DMS114 treated with DMSO at 0.1 percent for 48 hours (cell line): ENCODE measurements at regions not wholly inside any gene's neighbourhood (a gene's known extent, or its start where the extent isn't known, plus 50 kb on each side); places are given as distances from the start of the nearest gene placed in this dataset.

ENCODE experiments used
- DNase-seq: peaks from one replicate; lab custom pipeline; 2025; ENCODE audit not compliant: unreplicated experiment; lab: John Stamatoyannopoulos, UW

DNA sequence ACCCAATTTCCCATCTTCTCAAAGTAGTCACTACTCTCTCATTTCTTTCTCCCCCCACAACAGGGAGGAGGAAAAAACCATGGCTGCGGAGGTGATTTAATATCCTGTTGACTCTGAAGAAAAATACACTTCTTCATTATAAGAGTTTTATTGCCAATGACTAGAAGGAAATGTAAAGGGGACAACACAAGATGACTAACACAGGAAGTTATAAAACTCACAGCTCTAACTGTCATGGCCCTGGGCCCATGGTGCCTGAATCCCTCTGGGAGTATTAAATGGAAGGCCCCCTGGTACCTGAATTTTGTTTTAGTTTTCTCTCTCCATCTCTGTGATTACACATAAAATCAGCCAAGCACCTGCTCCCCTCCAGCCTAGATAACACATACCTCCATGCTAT lies 352.8 kb upstream of the FAT3 start:
- DNase-seq: no peak

DNA sequence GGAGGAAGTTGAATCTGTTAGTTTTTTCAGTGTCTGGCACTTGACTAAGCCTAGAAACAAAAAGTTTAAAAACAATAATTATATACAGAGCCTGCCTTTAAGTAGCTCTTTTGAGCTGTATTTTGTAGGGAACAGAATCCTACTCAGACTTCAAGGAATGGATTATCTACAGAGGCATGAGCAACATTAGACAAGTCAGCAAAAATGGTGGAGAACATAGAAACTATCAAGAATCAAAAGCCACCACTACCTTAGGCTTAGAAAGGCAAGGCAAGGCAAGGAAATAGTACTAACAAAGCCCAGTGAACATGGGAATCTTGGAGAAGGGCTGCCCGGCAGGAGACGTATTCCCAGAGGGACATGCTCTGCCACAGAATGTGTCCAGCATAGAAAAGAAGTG lies 353.6 kb upstream of the FAT3 start:
- DNase-seq: no peak

- no peak for DNase-seq
Observed at GRCh38 chr11:91869686-91870085, 354.9 kb upstream of the FAT3 start.

DNA sequence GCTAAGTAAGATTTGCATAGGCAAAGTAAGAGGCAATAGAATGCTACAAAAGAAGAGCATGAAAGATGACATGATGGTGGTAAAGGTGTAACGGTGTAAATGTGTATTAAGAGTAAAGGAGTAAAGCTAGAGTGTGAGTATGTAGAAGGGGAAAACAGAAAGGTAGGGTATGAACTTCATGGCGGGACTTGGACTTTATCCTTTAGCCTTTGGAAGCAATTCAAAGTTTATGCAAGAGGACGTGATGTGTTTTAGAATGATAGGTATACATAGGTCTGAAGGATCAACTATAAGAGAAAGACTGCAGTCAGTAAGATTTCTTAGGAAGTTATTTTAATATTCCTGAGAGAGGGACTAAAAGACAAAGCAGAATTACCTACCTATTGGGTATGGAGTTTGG lies 358.0 kb upstream of the FAT3 start:
- no peak for DNase-seq

DNA sequence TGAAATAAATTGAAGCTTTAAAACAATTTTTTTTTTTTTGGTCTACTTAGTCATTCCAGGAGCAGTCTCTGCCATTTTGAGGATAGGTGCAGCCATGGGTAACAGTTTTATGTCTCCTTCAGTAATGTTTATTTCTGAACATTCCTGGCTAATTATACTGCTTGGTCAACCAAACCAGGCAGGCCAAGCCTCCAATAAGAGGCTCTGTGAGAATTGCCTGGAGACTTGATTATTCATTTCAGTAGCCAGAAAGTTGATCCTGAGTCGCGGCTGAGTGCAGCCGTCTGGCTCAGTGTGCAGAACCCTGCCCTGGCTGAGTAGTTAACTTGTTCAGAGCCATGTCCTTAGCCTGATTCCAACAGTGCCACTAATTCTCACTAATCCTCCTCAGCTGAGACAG lies 364.0 kb upstream of the FAT3 start:
- DNase-seq: no peak

- no peak for DNase-seq
Observed at GRCh38 chr11:91859666-91860065, 365.0 kb upstream of the FAT3 start.

DNA sequence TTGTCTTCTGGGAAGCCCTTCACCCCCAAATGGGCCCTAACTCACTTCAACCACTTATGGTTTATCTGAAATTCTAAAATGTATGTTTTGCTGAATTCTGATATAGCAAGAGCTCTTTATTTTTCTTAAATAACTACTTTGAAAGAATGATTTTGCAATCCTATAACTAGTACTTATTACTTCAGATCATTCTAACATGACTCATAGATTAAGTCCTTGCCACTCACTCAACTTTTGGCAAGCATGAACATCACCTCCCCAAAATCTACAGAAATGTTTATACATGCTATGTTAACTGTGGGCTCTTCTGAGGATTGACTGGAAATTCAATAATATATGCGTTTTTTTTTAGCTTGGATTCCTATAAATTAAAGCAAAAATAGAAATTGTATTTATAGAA lies 367.4 kb upstream of the FAT3 start:
- no peak for DNase-seq

GRCh38 chr11:91854780-91855179 lies 369.8 kb upstream of the FAT3 start:
- DNase-seq: no peak

DNA sequence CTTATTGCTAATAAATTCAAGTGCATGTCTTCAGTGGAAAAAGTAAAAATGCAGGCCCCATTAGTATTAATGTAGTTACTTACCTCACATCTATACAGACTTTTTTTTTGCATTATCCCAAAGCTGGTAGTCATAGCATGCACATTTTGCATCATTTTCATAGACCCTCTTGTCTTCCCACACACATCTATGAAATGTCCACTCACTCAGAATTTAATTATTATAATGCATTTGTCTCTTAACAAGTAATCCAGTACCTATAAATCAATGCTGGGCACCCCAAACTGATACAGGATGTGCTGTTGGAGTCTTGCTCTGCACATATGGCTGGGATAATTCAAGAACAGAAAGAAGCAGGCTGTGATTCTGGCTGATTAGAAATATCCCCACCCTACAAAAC lies 370.4 kb upstream of the FAT3 start:
- no peak for DNase-seq

DNA sequence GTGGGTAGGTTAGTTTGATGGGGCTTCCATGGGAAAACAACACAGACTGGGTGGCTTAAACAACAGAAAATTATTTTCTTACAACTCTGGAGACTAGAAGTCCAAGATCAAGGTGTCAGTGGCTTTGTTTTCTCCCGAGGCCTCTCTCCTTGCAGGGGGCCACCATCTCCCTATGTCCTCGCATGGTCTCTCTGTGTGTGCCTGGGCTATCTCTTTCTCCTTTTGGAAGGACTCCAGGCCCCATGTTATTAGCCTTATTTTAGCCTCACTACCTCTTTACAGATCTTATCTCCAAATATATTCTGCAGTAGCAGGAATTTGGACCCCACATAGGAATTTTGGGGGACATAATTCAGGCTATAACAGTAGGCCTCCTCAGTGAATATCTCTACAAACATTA lies 372.7 kb upstream of the FAT3 start:
- DNase-seq: no peak

- DNase-seq: no peak
Observed at GRCh38 chr11:91850533-91851275, 373.9 kb upstream of the FAT3 start.

DNA sequence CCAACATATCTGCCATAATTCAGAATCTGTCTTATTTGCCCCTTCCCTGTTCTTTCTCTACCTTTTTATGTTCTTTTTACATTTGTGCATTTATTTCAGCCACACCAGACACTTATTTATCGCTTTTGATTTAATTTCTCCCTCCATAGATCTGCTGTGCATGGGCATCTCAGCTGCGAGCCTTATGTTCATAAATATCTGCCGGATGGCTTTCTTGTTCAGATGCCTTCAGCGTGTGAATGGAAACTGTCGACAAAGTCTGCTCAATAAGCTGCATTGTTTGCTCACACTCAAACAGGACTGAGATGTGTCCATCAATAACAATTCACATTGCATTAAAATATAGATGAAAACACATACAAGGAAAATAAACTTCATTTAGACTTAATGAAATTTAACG lies 374.6 kb upstream of the FAT3 start:
- no peak for DNase-seq

- no peak for DNase-seq
Observed at GRCh38 chr11:91846649-91847048, 378.0 kb upstream of the FAT3 start.

DNA sequence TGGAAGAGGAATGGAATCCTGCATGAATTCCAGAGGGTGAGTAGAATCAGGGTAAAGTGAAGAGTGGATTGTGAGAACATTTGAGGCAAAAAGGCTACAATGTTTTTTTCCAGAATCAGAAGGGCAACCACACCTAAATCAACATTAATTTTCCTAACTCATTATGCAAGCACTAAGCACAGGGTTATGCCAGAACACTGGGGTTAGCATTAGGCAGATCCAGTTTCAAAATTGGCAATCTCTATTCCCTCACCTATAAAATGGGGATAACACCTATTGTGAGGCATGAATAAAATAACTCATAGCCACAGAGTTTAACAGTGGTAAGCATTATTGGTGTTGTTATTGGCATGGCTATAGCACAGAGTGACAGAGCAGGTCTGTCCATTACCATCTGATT lies 378.6 kb upstream of the FAT3 start:
- DNase-seq: no peak

- DNase-seq: no peak
Observed at GRCh38 chr11:91840640-91841240, 383.9 kb upstream of the FAT3 start.

GRCh38 chr11:91837411-91838330 lies 386.9 kb upstream of the FAT3 start:
- DNase-seq: no peak

DNA sequence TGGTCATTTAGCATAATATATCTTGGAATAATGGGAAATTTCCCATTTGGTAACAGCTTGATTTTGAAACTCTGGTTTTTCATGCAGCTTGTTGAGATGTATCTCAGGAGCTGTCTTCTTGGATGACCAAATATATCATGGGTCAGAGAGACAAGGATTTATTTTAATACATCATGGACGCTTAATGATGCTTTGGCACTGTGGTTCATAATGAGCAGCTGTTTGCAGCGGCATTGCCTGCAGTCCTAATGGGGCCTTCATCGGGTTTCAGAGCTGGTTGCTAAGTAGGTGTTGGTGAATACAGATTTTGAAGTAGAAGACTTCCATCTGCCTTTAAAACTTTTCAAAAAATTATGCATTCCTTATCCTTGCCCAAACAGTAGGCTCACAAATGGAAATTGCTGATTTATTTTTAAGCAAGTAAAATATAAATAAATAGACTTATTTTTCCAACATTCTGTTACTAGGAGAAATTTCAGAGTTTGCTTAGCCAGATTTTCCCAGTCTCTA lies 389.5 kb upstream of the FAT3 start:
- no peak for DNase-seq

GRCh38 chr11:91828901-91829300 lies 395.7 kb upstream of the FAT3 start:
- no peak for DNase-seq

GRCh38 chr11:91825777-91826176 lies 398.8 kb upstream of the FAT3 start:
- DNase-seq: no peak

- no peak for DNase-seq
Observed at GRCh38 chr11:91823252-91823830, 401.3 kb upstream of the FAT3 start.

DNA sequence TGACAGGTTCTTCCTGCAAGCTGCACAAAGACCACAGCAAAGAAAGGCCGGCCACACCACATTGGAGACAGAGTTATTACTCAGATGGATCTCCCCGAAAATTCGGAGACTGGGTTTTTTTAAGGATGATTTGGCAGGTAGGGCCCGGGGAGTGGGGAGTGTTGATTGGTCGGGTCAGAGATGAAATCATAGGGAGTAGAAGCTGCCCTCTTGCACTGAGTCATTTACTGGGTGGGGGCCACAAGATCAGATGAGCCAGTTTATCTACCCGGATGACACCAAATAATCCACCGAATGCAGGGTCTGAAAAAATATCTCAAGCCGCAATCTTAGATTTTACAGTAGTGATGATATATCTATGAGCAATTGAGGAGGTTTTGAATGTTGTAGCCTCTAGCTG lies 401.8 kb upstream of the FAT3 start:
- DNase-seq: no peak
